HG02642 (cell line): ENCODE measurements at regions not wholly inside any gene's neighbourhood (a gene's known extent, or its start where the extent isn't known, plus 50 kb on each side); places are given as distances from the start of the nearest gene placed in this dataset.

Experiments used
- ATAC-seq: cut with Tn5 transposase; IDR thresholded peaks from one replicate; pipeline ENCODE4 v1.9.1; 2021; ENCODE audit warnings: mild to moderate bottlenecking; ENCODE audit not compliant: unreplicated experiment, poor library complexity

GRCh38 chr12:34289431-34290380 lies 267.4 kb downstream of the ALG10 start:
- no peak for ATAC-seq

- ATAC-seq, result no peak
Measured at GRCh38 chr12:34290381-34290995, 268.2 kb downstream of the ALG10 start.

DNA sequence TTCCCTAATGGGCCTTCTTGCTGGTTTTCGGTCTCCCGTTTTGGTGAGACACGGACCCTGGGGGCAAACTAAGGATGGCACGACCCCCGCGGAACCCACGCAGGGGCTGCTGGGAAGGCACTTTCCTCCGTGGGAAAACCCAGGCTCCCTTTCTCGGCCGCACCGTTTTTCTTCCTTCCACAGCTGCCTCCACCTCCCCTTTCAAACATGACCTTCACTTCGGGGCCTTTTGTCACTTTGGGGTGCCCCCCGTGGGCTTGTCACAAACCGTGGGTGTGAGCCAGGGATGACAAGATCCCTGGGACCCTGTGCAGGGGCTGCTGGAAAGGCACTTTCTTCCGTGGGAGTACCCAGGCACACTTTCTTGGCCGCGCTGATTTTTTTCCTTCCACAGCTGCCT lies 268.7 kb downstream of the ALG10 start:
- ATAC-seq, result no peak

DNA sequence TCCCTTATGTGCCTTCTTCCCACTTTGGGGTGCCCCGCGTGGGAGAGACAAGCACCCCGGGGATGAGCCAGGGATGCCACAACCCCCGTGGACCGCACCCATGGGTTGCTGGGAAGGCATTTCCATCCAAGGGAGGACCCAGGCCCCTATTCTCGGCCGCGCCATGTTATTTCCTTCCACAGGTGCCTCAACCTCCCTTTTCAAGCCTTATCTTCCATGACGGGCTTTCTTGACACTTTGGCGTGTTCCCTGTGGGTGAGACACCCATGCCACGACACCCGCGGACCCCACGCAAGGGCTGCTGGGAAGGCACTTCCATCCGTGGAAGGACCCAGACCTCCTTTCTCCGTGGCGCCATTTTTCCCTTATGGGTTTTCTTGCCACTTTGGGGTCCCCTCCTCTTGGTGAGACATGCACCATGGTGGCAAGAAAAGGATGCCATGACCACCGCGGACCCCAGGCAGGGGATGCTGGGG lies 269.2 kb downstream of the ALG10 start:
- ATAC-seq, result no peak

- no peak for ATAC-seq
Measured at GRCh38 chr12:34292736-34293625, 270.7 kb downstream of the ALG10 start.

GRCh38 chr12:34294137-34294536 lies 271.8 kb downstream of the ALG10 start:
- no peak for ATAC-seq

- ATAC-seq, result no peak
Measured at GRCh38 chr12:34294671-34295365, 272.5 kb downstream of the ALG10 start.

- no peak for ATAC-seq
Measured at GRCh38 chr12:34295366-34296142, 273.3 kb downstream of the ALG10 start.

- ATAC-seq, result no peak
Measured at GRCh38 chr12:34296143-34297041, 274.1 kb downstream of the ALG10 start.

DNA sequence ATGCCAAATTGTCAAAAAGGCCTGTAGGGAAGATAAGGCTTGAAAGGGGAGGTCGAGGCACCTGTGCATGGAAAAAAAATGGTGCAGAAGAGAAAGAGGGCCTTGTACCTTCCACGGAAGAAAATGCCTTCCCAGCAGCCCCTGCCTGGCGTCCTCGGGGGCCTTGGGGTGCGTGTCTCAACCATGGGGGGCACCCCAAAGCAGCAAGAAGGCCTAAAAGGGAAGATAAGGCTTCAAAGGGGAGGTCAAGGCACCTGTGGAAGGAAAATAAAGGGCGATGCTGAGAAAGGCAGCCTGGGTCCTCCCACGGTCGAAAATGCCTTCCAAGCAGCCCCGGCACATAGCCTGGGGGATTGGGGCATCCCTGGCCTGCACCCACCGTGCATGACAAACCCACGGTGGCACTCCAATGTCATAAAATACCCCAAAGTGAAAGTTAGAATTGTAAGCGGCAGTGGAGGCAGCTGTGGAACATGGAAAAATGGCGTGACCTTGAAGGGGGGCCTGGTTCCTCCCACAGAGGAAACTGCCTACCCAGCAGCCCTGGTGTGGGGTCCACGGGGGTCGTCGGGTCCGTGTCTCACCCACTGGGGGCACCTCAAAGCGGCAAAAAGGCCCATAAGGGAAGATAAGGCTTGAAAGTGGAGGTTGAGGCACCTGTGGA lies 275.0 kb downstream of the ALG10 start:
- ATAC-seq, result no peak

- no peak for ATAC-seq
Measured at GRCh38 chr12:34297790-34298164, 275.5 kb downstream of the ALG10 start.

GRCh38 chr12:34298176-34298970 lies 276.1 kb downstream of the ALG10 start:
- no peak for ATAC-seq

- ATAC-seq, result no peak
Measured at GRCh38 chr12:34298971-34299801, 276.9 kb downstream of the ALG10 start.

GRCh38 chr12:34299802-34300193 lies 277.5 kb downstream of the ALG10 start:
- no peak for ATAC-seq

- no peak for ATAC-seq
Measured at GRCh38 chr12:34300376-34301250, 278.3 kb downstream of the ALG10 start.
